HEK293 (cell line): ENCODE measurements at regions not wholly inside any gene's neighbourhood (a gene's known extent, or its start where the extent isn't known, plus 50 kb on each side); places are given as distances from the start of the nearest gene placed in this dataset.

ENCODE experiments used
- CTCF ChIA-PET: fragments of 350-600 bp; formaldehyde crosslinking; extraction: SDS; loops from one replicate; lab custom pipeline; 2021; ENCODE audit warnings: antibody characterized with exemption; lab: Yijun Ruan, JAX
- POLR2A ChIA-PET: fragments of 300-600 bp; formaldehyde crosslinking; extraction: SDS; loops from one replicate; lab custom pipeline; 2020; ENCODE audit warnings: antibody characterized with exemption, inconsistent platforms; lab: Yijun Ruan, JAX
- H3K27ac ChIP-seq: fragments of 200-500 bp; sonication (Bioruptor generic); 2 replicates; pipeline ENCODE4 v1.5.1; 2014; ENCODE audit warnings: low read depth, low read length, control low read depth, inconsistent platforms; ENCODE audit errors: extremely low read depth
- H3K36me3 ChIP-seq, 2 experiments: fragments of 200-500 bp in 1 of 2; sonication (Bioruptor generic) in 1 of 2; 1 replicate in 1 of 2; 2 replicates in 1 of 2; pipeline ENCODE4 v1.5.1; 2014 to 2017; ENCODE audit warnings: inconsistent platforms in 2 of 2, low read length in 2 of 2; ENCODE audit not compliant: control insufficient read depth in 2 of 2, insufficient read depth in 1 of 2
- H3K4me1 ChIP-seq: fragments of 200-500 bp; sonication (Bioruptor generic); 2 replicates; pipeline ENCODE4 v1.5.1; 2014; ENCODE audit warnings: mild to moderate bottlenecking, low read length, inconsistent platforms; ENCODE audit not compliant: control insufficient read depth, insufficient read depth
- H3K4me3 ChIP-seq: 2 replicates; pipeline ENCODE4 v1.5.1; 2011; ENCODE audit warnings: low read depth, mild to moderate bottlenecking, control low read depth, low read length, moderate library complexity
- H3K9me3 ChIP-seq: fragments of 200-500 bp; sonication (Bioruptor generic); 2 replicates; pipeline ENCODE4 v1.5.1; 2014; ENCODE audit warnings: low read depth, low read length, inconsistent platforms; ENCODE audit not compliant: control insufficient read depth, insufficient read depth
- GFI1B ChIP-seq: fragments of 450-650 bp; formaldehyde crosslinking; IDR thresholded peaks from 2 replicates; pipeline ENCODE4 v1.5.1; 2016; ENCODE audit warnings: missing biosample characterization, missing genetic modification characterization
- GLI2 ChIP-seq: fragments of 450-650 bp; formaldehyde crosslinking; IDR thresholded peaks from 2 replicates; pipeline ENCODE4; 2017; ENCODE audit warnings: missing biosample characterization, missing genetic modification characterization, low read depth, borderline replicate concordance
- ZBTB8A ChIP-seq: fragments of 450-650 bp; formaldehyde crosslinking; IDR thresholded peaks from 2 replicates; pipeline ENCODE4 v1.5.1; 2016; ENCODE audit warnings: missing biosample characterization, missing genetic modification characterization
- ZFP41 ChIP-seq: fragments of 450-650 bp; formaldehyde crosslinking; IDR thresholded peaks from 2 replicates; pipeline ENCODE4 v1.5.1; 2016; ENCODE audit warnings: missing biosample characterization, missing genetic modification characterization, borderline replicate concordance
- ZNF341 ChIP-seq: fragments of 450-650 bp; formaldehyde crosslinking; IDR thresholded peaks from 2 replicates; pipeline ENCODE4; 2016; ENCODE audit warnings: low read depth, missing biosample characterization, missing genetic modification characterization
- ZNF521 ChIP-seq: fragments of 450-650 bp; formaldehyde crosslinking; IDR thresholded peaks from 2 replicates; pipeline ENCODE4 v1.5.1; 2017; ENCODE audit warnings: missing biosample characterization, mild to moderate bottlenecking, missing genetic modification characterization
- ZNF544 ChIP-seq: fragments of 450-650 bp; formaldehyde crosslinking; IDR thresholded peaks from 2 replicates; pipeline ENCODE4 v1.5.0; 2017; ENCODE audit warnings: missing biosample characterization, missing genetic modification characterization
- ZNF548 ChIP-seq: fragments of 450-650 bp; formaldehyde crosslinking; IDR thresholded peaks from 2 replicates; pipeline ENCODE4 v1.5.1; 2016; ENCODE audit warnings: missing biosample characterization, missing genetic modification characterization
- ZNF558 ChIP-seq: fragments of 450-650 bp; formaldehyde crosslinking; IDR thresholded peaks from 2 replicates; pipeline ENCODE4 v1.5.1; 2016; ENCODE audit warnings: missing biosample characterization, missing genetic modification characterization
- ZNF560 ChIP-seq: fragments of 450-650 bp; formaldehyde crosslinking; IDR thresholded peaks from 2 replicates; pipeline ENCODE4 v1.5.1; 2017; ENCODE audit warnings: missing biosample characterization, missing genetic modification characterization, borderline replicate concordance
- ZNF571 ChIP-seq: fragments of 450-650 bp; formaldehyde crosslinking; IDR thresholded peaks from 2 replicates; pipeline ENCODE4 v1.5.0; 2017; ENCODE audit warnings: missing biosample characterization, missing genetic modification characterization
- ZNF600 ChIP-seq: fragments of 450-650 bp; formaldehyde crosslinking; IDR thresholded peaks from 2 replicates; pipeline ENCODE4 v1.5.1; 2016; ENCODE audit warnings: missing biosample characterization, missing genetic modification characterization
- ZNF621 ChIP-seq: fragments of 450-650 bp; formaldehyde crosslinking; IDR thresholded peaks from 2 replicates; pipeline ENCODE4 v1.5.1; 2017; ENCODE audit warnings: missing biosample characterization, missing genetic modification characterization
- ZNF658 ChIP-seq: fragments of 450-650 bp; formaldehyde crosslinking; IDR thresholded peaks from 2 replicates; pipeline ENCODE4; 2016; ENCODE audit warnings: missing biosample characterization, missing genetic modification characterization
- ZNF660 ChIP-seq: fragments of 450-650 bp; IDR thresholded peaks from 2 replicates; pipeline ENCODE4 v1.5.1; 2018; ENCODE audit warnings: missing biosample characterization, mild to moderate bottlenecking, missing genetic modification characterization
- ZNF791 ChIP-seq: fragments of 450-650 bp; formaldehyde crosslinking; IDR thresholded peaks from 2 replicates; pipeline ENCODE4 v1.5.1; 2016; ENCODE audit warnings: missing biosample characterization, missing genetic modification characterization
- ZSCAN30 ChIP-seq: fragments of 450-650 bp; IDR thresholded peaks from 2 replicates; pipeline ENCODE4 v1.5.1; 2018; ENCODE audit warnings: missing biosample characterization, mild to moderate bottlenecking, missing genetic modification characterization, moderate library complexity
- TF ChIP-seq, protein P1 (sequence below): fragments of 450-650 bp; formaldehyde crosslinking; IDR thresholded peaks from 2 replicates; pipeline ENCODE4 v1.5.1; 2016; ENCODE audit warnings: missing biosample characterization, missing genetic modification characterization
- TF ChIP-seq, protein P2 (sequence below): fragments of 450-650 bp; formaldehyde crosslinking; IDR thresholded peaks from 2 replicates; pipeline ENCODE4 v1.5.1; 2016; ENCODE audit warnings: missing biosample characterization, missing genetic modification characterization
- TF ChIP-seq, protein P3 (sequence below): fragments of 450-650 bp; formaldehyde crosslinking; IDR thresholded peaks from 2 replicates; pipeline ENCODE4 v1.5.1; 2016; ENCODE audit warnings: missing biosample characterization, missing genetic modification characterization
- TF ChIP-seq, protein P4 (sequence below): fragments of 450-650 bp; formaldehyde crosslinking; conservative IDR thresholded peaks from 2 replicates; pipeline ENCODE4 v1.5.1; 2016; ENCODE audit warnings: low read depth, missing biosample characterization, missing genetic modification characterization

DNA sequence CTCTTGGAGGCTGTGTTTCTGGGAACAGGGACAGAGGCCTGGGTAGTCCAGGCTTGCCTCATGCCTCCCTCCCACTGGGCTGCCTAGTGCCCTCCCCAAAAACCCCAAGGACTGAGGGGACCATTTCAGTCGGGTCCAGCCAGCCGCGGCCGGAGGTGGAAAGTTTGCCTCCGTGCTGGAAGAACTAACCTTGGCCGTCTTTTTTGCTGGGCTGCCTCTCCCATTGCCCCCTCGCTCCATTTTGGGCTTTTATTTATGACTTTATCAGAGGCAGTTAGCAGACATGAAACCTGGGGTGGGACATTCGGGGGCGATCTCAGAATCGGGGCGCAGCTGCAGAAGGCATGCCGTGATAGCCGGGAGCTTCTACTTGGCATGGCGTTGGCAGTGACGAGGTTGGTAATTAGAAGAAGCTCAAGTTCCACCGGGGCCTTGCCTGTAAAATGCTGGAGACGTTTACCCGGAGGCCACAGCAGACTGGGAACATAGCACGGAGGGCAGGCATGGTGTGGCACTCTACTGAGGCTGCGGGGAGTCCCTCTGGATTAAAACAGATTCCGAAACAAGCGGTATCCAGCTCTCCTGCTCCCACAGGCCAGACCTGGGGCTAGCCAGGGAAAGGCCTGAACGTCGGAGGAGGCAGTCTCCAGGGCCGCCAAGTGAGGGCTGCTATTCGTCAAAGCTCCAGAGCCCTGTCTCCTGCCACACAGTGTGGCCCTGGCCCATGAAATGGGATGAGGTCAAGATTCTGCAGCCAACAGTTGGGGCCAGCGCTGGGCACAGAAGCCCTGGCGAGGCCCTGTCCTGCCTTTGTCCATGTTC lies 76.4 kb upstream of the PPARA start (continued):
- TF ChIP-seq, protein P1, sequence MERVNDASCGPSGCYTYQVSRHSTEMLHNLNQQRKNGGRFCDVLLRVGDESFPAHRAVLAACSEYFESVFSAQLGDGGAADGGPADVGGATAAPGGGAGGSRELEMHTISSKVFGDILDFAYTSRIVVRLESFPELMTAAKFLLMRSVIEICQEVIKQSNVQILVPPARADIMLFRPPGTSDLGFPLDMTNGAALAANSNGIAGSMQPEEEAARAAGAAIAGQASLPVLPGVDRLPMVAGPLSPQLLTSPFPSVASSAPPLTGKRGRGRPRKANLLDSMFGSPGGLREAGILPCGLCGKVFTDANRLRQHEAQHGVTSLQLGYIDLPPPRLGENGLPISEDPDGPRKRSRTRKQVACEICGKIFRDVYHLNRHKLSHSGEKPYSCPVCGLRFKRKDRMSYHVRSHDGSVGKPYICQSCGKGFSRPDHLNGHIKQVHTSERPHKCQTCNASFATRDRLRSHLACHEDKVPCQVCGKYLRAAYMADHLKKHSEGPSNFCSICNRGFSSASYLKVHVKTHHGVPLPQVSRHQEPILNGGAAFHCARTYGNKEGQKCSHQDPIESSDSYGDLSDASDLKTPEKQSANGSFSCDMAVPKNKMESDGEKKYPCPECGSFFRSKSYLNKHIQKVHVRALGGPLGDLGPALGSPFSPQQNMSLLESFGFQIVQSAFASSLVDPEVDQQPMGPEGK (tag by site-specific recombination) = 0 out of 2 replicates have a peak, but pooled peaks have one; percentile 75
- TF ChIP-seq ZBTB8A (tag by site-specific recombination) = peak; percentile 16; the same call in 1 of the 2 replicates
- no peak for TF ChIP-seq ZNF571 (tag by site-specific recombination)
- peak; percentile 71 for TF ChIP-seq ZNF600 (tag by site-specific recombination)
- TF ChIP-seq, all 188 proteins: peak for 15

DNA sequence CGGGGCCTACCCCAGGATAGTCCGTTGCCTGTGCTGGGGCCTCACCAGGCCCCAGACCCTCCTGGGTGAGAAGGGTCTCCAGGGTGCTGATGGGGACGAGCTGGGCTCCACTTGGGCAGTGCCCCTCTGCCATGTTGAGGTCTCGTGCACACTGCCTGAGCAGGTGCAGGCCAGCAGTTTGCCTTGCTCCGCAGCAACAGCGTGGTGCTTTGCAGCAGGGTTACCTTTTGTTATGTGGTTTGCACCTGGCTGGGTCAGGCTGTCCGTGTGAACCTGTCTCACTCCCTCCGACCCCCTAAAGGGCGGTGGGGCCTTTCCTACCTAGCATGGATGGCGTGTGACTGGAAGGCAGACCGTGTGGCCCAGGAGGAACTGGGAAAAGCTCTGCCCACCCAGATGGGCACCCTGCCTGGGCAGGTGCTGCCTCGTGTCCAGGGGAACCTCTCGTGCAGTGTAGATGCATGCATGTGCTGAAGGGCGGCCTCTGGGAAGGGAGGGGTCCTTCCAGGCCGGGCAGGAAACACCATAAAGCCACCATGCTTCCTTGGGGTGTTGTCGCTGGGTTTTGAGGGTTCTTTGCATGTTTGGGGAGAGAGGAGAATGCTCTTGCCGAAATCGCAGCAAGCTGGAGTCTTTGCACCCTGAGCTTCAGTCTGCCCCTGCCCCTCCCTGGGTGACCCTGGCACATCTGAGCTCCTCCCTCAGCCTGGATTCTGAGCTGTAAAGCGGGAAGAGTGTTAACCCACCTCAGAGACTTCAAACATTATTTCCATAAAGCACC lies 75.4 kb upstream of the PPARA start:
- Histone ChIP-seq H3K36me3 (peaks cover 5 to 28% of the 10 kb centered on the region in 2 experiments; a peak in 1 of 3 replicates), H3K9me3 (no peaks in the 10 kb centered on the region), H3K27ac (peak overlapping the region; percentile 100; the same call in 1 of the 2 replicates), H3K4me1 (peaks cover 19% of the 10 kb centered on the region), H3K4me3 (peak overlapping the region; percentile 99)
- ChIA-PET POLR2A (interaction anchor here (0.6 to 3.4 kb wide), 4 partner anchors 21 to 68 kb away, joined by 3 to 25 read pairs (median 10); no protein-coding TSS in a partner anchor), CTCF (interaction anchor here (0.6 to 2.9 kb wide), 6 partner anchors 13 to 69 kb away, joined by 3 to 40 read pairs (median 9); no protein-coding TSS in a partner anchor)
- TF ChIP-seq ZNF600 (tag by site-specific recombination) (peak; percentile 89), ZNF560 (no peak), ZNF660 (tag by site-specific recombination) (no peak), ZSCAN30 (no peak), ZNF548 (tag by site-specific recombination) (no peak), ZNF791 (no peak), GFI1B (tag by site-specific recombination) (no peak), ZNF621 (tag by site-specific recombination) (no peak), ZNF558 (tag by site-specific recombination) (no peak), GLI2 (tag by site-specific recombination) (no peak), ZNF521 (no peak), ZNF544 (no peak), ZNF658 (tag by site-specific recombination) (no peak), ZNF341 (tag by site-specific recombination) (peak; percentile 92), ZFP41 (tag by site-specific recombination) (no peak)
- TF ChIP-seq, protein P2, sequence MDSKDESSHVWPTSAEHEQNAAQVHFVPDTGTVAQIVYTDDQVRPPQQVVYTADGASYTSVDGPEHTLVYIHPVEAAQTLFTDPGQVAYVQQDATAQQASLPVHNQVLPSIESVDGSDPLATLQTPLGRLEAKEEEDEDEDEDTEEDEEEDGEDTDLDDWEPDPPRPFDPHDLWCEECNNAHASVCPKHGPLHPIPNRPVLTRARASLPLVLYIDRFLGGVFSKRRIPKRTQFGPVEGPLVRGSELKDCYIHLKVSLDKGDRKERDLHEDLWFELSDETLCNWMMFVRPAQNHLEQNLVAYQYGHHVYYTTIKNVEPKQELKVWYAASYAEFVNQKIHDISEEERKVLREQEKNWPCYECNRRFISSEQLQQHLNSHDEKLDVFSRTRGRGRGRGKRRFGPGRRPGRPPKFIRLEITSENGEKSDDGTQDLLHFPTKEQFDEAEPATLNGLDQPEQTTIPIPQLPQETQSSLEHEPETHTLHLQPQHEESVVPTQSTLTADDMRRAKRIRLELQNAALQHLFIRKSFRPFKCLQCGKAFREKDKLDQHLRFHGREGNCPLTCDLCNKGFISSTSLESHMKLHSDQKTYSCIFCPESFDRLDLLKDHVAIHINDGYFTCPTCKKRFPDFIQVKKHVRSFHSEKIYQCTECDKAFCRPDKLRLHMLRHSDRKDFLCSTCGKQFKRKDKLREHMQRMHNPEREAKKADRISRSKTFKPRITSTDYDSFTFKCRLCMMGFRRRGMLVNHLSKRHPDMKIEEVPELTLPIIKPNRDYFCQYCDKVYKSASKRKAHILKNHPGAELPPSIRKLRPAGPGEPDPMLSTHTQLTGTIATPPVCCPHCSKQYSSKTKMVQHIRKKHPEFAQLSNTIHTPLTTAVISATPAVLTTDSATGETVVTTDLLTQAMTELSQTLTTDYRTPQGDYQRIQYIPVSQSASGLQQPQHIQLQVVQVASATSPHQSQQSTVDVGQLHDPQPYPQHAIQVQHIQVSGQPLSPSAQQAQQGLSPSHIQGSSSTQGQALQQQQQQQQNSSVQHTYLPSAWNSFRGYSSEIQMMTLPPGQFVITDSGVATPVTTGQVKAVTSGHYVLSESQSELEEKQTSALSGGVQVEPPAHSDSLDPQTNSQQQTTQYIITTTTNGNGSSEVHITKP (tag by site-specific recombination) = 0 out of 2 replicates have a peak, but pooled peaks have one; percentile 11
- TF ChIP-seq, protein P3, sequence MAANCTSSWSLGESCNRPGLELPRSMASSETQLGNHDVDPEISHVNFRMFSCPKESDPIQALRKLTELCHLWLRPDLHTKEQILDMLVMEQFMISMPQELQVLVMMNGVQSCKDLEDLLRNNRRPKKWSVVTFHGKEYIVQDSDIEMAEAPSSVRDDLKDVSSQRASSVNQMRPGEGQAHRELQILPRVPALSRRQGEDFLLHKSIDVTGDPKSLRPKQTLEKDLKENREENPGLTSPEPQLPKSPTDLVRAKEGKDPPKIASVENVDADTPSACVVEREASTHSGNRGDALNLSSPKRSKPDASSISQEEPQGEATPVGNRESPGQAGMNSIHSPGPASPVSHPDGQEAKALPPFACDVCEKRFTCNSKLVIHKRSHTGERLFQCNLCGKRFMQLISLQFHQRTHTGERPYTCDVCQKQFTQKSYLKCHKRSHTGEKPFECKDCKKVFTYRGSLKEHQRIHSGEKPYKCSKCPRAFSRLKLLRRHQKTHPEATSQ = no peak
- TF ChIP-seq, protein P4, sequence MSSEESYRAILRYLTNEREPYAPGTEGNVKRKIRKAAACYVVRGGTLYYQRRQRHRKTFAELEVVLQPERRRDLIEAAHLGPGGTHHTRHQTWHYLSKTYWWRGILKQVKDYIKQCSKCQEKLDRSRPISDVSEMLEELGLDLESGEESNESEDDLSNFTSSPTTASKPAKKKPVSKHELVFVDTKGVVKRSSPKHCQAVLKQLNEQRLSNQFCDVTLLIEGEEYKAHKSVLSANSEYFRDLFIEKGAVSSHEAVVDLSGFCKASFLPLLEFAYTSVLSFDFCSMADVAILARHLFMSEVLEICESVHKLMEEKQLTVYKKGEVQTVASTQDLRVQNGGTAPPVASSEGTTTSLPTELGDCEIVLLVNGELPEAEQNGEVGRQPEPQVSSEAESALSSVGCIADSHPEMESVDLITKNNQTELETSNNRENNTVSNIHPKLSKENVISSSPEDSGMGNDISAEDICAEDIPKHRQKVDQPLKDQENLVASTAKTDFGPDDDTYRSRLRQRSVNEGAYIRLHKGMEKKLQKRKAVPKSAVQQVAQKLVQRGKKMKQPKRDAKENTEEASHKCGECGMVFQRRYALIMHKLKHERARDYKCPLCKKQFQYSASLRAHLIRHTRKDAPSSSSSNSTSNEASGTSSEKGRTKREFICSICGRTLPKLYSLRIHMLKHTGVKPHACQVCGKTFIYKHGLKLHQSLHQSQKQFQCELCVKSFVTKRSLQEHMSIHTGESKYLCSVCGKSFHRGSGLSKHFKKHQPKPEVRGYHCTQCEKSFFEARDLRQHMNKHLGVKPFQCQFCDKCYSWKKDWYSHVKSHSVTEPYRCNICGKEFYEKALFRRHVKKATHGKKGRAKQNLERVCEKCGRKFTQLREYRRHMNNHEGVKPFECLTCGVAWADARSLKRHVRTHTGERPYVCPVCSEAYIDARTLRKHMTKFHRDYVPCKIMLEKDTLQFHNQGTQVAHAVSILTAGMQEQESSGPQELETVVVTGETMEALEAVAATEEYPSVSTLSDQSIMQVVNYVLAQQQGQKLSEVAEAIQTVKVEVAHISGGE (tag by site-specific recombination) = no peak
